ENCODE measurements at regions not wholly inside any gene's neighbourhood (a gene's known extent, or its start where the extent isn't known, plus 50 kb on each side); places are given as distances from the start of the nearest gene placed in this dataset.

DNA sequence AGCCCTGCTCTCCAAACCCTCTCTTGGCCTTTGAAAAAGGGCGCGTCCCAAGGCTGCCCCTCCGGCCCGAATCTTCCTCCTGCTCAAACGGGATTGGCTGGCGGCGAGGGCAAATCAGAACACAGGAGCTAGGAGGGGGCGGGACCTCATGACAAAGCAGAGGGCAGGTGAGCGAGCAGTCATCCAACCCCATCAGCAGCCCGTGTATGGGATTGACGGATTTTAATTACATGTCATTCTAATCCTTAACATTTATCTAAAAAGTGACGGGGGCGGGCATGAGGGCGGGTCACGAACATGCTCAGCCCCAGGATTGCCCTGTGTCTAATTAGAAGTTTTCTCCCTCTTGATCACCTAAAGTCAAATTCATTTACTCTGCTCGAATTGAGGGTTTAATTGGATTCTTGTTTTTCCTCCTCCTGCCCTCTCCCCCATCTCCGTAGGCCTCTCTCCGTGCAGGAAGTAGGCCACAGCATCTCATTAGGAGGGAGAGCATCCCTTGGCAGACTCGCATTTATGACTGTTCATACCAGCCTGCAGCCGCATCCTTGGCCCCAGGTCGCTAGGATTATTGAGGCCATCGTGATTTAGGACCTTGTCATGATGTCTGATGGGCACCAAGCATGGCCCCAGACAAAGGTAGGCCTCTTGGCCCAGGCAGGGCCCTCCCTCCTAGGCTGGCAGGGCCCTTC is 147.1 kb downstream of the CHST1 start:
- H3K14ac ChIP-seq (ENCODE audit: insufficient read depth, low read length) = no peak overlapping the region
- Mint-ChIP-seq H3K4me3 (no peak overlapping the region), H3K9me3 (peaks cover 6 to 7% of the 10 kb centered on the region in 2 experiments; a peak in 3 of 5 replicates), H3K27me3 (ENCODE audit: low read depth) (peaks cover 10% of the 10 kb centered on the region), H3K4me1 (peaks cover 4 to 11% of the 10 kb centered on the region in 2 experiments), H3K36me3 (ENCODE audit: insufficient read depth in 1 of 3, low read depth in 3 of 3) (no peaks in the 10 kb centered on the region; a peak in 1 of 7 replicates), H3K27ac (no peak overlapping the region)
- H4K20me1 ChIP-seq (ENCODE audit: control insufficient read depth, insufficient read depth, insufficient read length) = no peaks in the 10 kb centered on the region
- no peaks in the 10 kb centered on the region for H3K79me2 ChIP-seq (ENCODE audit: insufficient read depth, low read length)
- DNase-seq = peak; percentile 90
- H3K4me1 ChIP-seq (ENCODE audit: insufficient read depth, low read length) = no peaks in the 10 kb centered on the region
- no peak overlapping the region for H3K9ac ChIP-seq (ENCODE audit: extremely low read depth, insufficient read length, low read length)
- no peak overlapping the region for H3K4ac ChIP-seq (ENCODE audit: low read depth, low read length)
- H3T11ph ChIP-seq (ENCODE audit: low read length) = no peak overlapping the region
- H2AFZ ChIP-seq (ENCODE audit: low read length) = no peak overlapping the region
- H3K27me3 ChIP-seq (ENCODE audit: insufficient read depth, low read length) = no peaks in the 10 kb centered on the region
- H4K91ac ChIP-seq (ENCODE audit: insufficient read length, low read depth, low read length) = no peak overlapping the region
- no peak overlapping the region for H4K5ac ChIP-seq (ENCODE audit: insufficient read length, low read depth, low read length)
- H2BK120ac ChIP-seq (ENCODE audit: low read depth, low read length, poor library complexity, severe bottlenecking) = no peak overlapping the region
- no peak overlapping the region for H3K18ac ChIP-seq (ENCODE audit: insufficient read length, low read depth, low read length)
- no peak overlapping the region for H3K56ac ChIP-seq (ENCODE audit: insufficient read length, low read depth, low read length)
- no peak overlapping the region for H2BK20ac ChIP-seq (ENCODE audit: low read depth, low read length, poor library complexity, severe bottlenecking)
- no peaks in the 10 kb centered on the region for H3K9me3 ChIP-seq (ENCODE audit: control insufficient read depth, low read depth, low read length)
- TF ChIP-seq, protein P1, sequence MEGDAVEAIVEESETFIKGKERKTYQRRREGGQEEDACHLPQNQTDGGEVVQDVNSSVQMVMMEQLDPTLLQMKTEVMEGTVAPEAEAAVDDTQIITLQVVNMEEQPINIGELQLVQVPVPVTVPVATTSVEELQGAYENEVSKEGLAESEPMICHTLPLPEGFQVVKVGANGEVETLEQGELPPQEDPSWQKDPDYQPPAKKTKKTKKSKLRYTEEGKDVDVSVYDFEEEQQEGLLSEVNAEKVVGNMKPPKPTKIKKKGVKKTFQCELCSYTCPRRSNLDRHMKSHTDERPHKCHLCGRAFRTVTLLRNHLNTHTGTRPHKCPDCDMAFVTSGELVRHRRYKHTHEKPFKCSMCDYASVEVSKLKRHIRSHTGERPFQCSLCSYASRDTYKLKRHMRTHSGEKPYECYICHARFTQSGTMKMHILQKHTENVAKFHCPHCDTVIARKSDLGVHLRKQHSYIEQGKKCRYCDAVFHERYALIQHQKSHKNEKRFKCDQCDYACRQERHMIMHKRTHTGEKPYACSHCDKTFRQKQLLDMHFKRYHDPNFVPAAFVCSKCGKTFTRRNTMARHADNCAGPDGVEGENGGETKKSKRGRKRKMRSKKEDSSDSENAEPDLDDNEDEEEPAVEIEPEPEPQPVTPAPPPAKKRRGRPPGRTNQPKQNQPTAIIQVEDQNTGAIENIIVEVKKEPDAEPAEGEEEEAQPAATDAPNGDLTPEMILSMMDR (conservative IDR thresholded peaks at IDR 0.05) = no peak
- H3K23ac ChIP-seq (ENCODE audit: insufficient read length, low read depth, low read length) = no peak overlapping the region
- no peaks in the 10 kb centered on the region for H3K79me1 ChIP-seq (ENCODE audit: insufficient read depth, low read depth, low read length, poor library complexity, severe bottlenecking)
- H2BK15ac ChIP-seq (ENCODE audit: low read depth, low read length) = no peak overlapping the region
- H4K8ac ChIP-seq (replicated peaks; ENCODE audit: insufficient read length, low read depth, low read length) = no peak overlapping the region
- no CpG with 5 or more reads among the region's 22 CpGs for WGBS (ENCODE audit: extremely low coverage, insufficient read length, low lambda C conversion rate)
- H2BK12ac ChIP-seq (ENCODE audit: insufficient read length, low read depth, low read length) = no peak overlapping the region
- H3K4me2 ChIP-seq (ENCODE audit: insufficient read depth, insufficient read length, low read length) = no peak overlapping the region
- H3K27ac ChIP-seq (ENCODE audit: insufficient read length, low read depth, low read length) = no peak overlapping the region
- H2AK5ac ChIP-seq (ENCODE audit: insufficient read length, low read length) = no peak overlapping the region
- no peak overlapping the region for H2BK5ac ChIP-seq (ENCODE audit: insufficient read length, low read length)
- H3K23me2 ChIP-seq (ENCODE audit: insufficient read length, low read depth, low read length, poor library complexity, severe bottlenecking) = no peaks in the 10 kb centered on the region

Data from H9 (cell line).